HAP-1 (cell line): ENCODE measurements at regions not wholly inside any gene's neighbourhood (a gene's known extent, or its start where the extent isn't known, plus 50 kb on each side); places are given as distances from the start of the nearest gene placed in this dataset.
"Not testable (repeated sequence)": the region's sequence is repeated elsewhere in the genome, so short reads cannot be mapped to it uniquely, and the experiment has no call there.

Source experiments
- DNase-seq, 2 experiments: peaks; one replicate each; pipeline ENCODE4 v3.0.0-alpha.2; 2016 to 2020; ENCODE audit warnings: low spot score in 2 of 2
- H3K27me3 ChIP-seq: fragments of 250-450 bp; sonication (Bioruptor Pico); 2 replicates; pipeline ENCODE4 v1.5.1; 2020; ENCODE audit warnings: low read depth, mild to moderate bottlenecking, moderate library complexity
- H3K36me3 ChIP-seq: fragments of 250-450 bp; sonication (Bioruptor Pico); replicated peaks from 2 replicates; pipeline ENCODE4 v1.5.1; 2020; ENCODE audit warnings: mild to moderate bottlenecking
- H3K4me1 ChIP-seq: fragments of 250-450 bp; sonication (Bioruptor Pico); 2 replicates; pipeline ENCODE4 v1.5.1; 2020; ENCODE audit warnings: mild to moderate bottlenecking
- H3K4me3 ChIP-seq: fragments of 250-450 bp; sonication (Bioruptor Pico); 2 replicates; pipeline ENCODE4 v1.5.1; 2020; ENCODE audit warnings: mild to moderate bottlenecking, moderate library complexity
- H3K9me3 ChIP-seq: fragments of 250-450 bp; sonication (Bioruptor Pico); 2 replicates; pipeline ENCODE4 v1.5.1; 2020; ENCODE audit warnings: mild to moderate bottlenecking, moderate library complexity
- in situ Hi-C: fragments of 300-500 bp; cut with MboI; formaldehyde crosslinking; loops from 3 replicates; pipeline ENCODE4 v1.14.3; 2020; ENCODE audit warnings: low sequenced_read_pairs, inconsistent platforms, mixed read lengths

GRCh38 chr12:112694065-112694464 lies 97.5 kb upstream of the RPH3A start:
- Histone ChIP-seq H3K27me3 (peaks cover 10% of the 10 kb centered on the region), H3K36me3 (no peaks in the 10 kb centered on the region), H3K4me1 (no peaks in the 10 kb centered on the region), H3K4me3 (no peak overlapping the region), H3K9me3 (no peaks in the 10 kb centered on the region)
- no peak for DNase-seq
- in situ Hi-C loops, result no loop called here

DNA sequence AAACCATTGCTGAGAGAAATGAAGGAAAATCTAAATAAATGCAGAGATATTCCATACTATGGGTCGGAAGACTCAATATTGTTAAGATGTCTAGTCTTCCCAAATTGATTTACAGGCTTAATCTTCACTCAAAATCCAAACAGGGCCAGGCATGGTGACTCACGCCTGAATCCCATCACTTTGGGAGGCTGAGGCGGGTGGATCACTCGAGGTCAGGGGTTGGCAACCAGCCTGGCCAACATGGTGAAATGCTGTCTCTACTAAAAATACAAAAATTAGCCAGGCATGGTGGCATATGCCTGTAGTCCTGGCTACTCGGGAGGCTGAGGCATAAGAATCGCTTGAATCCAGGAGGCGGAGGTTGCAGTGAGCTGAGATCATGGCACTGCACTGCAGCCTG lies 94.1 kb upstream of the RPH3A start:
- peaks cover 15% of the 10 kb centered on the region for H3K27me3 ChIP-seq
- in situ Hi-C loops, H3K36me3 ChIP-seq, H3K9me3 ChIP-seq, H3K4me1 ChIP-seq, H3K4me3 ChIP-seq, DNase-seq: not testable (repeated sequence)

- Histone ChIP-seq H3K4me3 (no peak overlapping the region), H3K36me3 (no peaks in the 10 kb centered on the region), H3K4me1 (no peaks in the 10 kb centered on the region), H3K9me3 (no peaks in the 10 kb centered on the region), H3K27me3 (peaks cover 9% of the 10 kb centered on the region)
- in situ Hi-C loops, result no loop called here
- peak in 1 of 2 experiments; percentile 16 for DNase-seq
These were observed 86.4 kb upstream of the RPH3A start for GRCh38 chr12:112705037-112705632.

DNA sequence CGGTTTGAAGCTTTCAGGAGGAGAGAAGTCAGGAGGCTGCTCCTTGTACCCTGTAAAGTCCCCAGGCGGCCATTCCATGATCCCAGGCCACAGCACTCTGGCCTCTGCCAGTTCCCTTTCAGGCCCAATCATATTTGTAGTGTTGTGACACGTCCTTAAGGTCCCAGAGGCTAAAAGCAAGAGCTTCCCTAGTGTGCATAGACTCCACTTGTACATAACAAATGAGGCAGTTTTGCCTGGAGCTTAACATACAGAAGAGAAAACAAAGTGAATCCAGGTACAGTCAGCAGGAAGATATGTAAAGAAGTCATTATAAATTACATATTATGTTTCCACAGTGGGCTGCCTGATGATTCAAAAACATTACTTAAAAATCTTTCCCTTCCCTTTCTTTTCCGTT lies 81.1 kb upstream of the RPH3A start:
- no peaks in the 10 kb centered on the region for H3K36me3 ChIP-seq
- DNase-seq, result no peak
- in situ Hi-C loops, result no loop called here
- peaks cover 4% of the 10 kb centered on the region; the same call in 1 of the 2 replicates for H3K4me1 ChIP-seq
- no peak overlapping the region for H3K4me3 ChIP-seq
- H3K9me3 ChIP-seq, result no peaks in the 10 kb centered on the region
- no peaks in the 10 kb centered on the region; the same call in 1 of the 2 replicates for H3K27me3 ChIP-seq

- Histone ChIP-seq H3K4me1 (peaks cover 4% of the 10 kb centered on the region; the same call in 1 of the 2 replicates), H3K27me3 (no peaks in the 10 kb centered on the region; the same call in 1 of the 2 replicates), H3K4me3 (no peak overlapping the region), H3K36me3 (no peaks in the 10 kb centered on the region), H3K9me3 (no peaks in the 10 kb centered on the region)
- DNase-seq, result peak; percentile 32 to 51
- in situ Hi-C loops, result no loop called here
These were observed 80.5 kb upstream of the RPH3A start for GRCh38 chr12:112711026-112711425.

DNA sequence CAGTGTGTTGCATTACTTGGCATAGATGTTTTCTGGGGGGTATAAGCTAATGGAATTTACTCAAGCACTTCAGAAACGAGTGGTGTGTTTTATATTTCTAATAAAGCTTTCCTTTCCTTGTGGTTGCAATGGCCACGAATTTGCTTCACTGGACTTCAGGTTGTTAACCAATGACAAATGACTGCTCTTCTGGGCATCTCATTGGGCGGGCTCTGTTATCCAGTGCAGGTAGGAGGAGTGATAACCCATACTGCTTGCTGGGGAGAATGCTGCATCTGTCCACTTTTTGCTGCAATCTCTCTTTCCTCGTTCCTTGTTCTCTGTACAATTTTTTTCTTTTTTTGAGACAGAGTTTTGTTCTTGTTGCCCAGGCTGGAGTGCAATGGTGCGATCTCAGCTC lies 80.0 kb upstream of the RPH3A start:
- Histone ChIP-seq H3K4me1 (peaks cover 4% of the 10 kb centered on the region; the same call in 1 of the 2 replicates), H3K9me3 (no peaks in the 10 kb centered on the region), H3K27me3 (no peaks in the 10 kb centered on the region; the same call in 1 of the 2 replicates), H3K4me3 (no peak overlapping the region), H3K36me3 (no peaks in the 10 kb centered on the region)
- DNase-seq, result no peak
- in situ Hi-C loops, result no loop called here

DNA sequence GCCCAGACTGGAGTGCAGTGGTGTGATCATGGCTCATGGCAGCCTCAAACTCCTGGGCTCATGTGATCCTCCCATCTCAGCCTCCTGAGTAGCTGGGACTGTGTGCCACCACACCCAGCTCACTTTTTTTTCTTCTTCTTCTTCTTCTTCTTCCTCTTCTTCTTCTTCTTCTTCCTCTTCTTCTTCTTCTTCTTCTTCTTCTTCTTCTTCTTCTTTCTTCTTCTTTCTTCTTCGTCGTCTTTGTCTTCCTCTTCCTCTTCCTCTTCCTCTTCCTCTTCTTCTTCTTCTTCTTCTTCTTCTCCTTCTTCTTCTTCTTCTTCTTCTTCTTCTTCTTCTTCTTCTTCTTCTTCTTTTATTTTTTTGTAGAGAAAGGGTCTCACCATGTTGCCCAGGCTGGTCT lies 78.8 kb upstream of the RPH3A start:
- H3K36me3 ChIP-seq, DNase-seq, H3K27me3 ChIP-seq, H3K4me3 ChIP-seq, H3K4me1 ChIP-seq, in situ Hi-C loops, H3K9me3 ChIP-seq: not testable (repeated sequence)

DNA sequence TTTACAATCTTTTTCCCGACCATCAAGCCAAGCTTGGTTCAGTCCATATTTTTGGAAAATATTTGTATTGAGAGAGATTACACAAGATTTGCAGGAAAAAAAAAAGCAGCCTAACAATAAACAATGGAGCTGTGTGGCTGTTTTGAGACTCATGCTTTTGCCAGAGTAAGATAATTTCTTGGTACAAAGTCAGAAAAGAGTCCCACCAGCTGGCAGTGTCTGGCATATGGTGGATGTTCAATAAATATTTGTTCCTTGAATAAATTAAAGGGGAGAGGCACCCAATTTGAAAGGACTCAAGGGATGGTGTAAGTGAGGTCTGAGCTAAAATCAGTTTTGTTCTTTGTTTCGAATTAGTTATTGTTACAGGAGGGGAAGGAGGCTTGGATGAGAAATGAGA lies 78.1 kb upstream of the RPH3A start:
- in situ Hi-C loops, result no loop called here

DNA sequence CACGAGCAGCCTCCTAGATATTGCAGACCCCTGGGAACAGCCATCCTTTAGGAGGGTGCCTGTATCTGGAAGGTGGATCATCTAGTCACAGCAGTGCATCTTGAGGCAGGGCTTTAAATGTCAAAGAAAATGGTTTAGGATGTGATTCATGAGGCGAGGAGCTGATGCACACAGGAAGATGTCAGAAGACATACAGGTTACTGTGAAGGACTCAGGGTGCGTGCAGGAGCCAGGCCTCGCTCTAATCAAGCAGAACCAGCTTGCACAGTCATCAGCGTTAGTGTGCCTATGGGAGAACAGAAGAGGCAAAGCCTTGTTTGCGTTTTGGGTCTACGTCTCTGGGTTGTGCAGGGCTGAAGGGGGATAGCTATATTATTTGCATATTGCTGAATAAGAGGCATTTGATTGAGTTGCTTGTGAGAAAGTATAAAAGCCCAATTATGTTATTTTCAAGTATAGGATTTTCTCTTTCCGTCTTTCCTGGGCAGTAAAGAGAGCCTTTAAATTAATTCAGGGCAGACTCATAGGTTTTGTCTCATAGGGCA lies 77.3 kb upstream of the RPH3A start:
- H3K4me1 ChIP-seq, result peaks cover 4% of the 10 kb centered on the region; the same call in 1 of the 2 replicates
- no peaks in the 10 kb centered on the region for H3K9me3 ChIP-seq
- H3K27me3 ChIP-seq, result no peaks in the 10 kb centered on the region; the same call in 1 of the 2 replicates
- no peak overlapping the region for H3K4me3 ChIP-seq
- H3K36me3 ChIP-seq, result no peaks in the 10 kb centered on the region
- in situ Hi-C loops, result no loop called here
- DNase-seq, result no peak

More for the DNA sequence above, 78.1 kb upstream of the RPH3A start:
- no peaks in the 10 kb centered on the region for H3K36me3 ChIP-seq
- DNase-seq, result no peak
- H3K9me3 ChIP-seq, result no peaks in the 10 kb centered on the region
- peaks cover 4% of the 10 kb centered on the region; the same call in 1 of the 2 replicates for H3K4me1 ChIP-seq
- H3K27me3 ChIP-seq, result no peaks in the 10 kb centered on the region; the same call in 1 of the 2 replicates
- H3K4me3 ChIP-seq, result no peak overlapping the region

GRCh38 chr12:112716099-112717093 lies 75.2 kb upstream of the RPH3A start:
- peak; percentile 22 to 36 for DNase-seq
- Histone ChIP-seq H3K36me3 (no peaks in the 10 kb centered on the region), H3K9me3 (no peaks in the 10 kb centered on the region), H3K4me1 (no peaks in the 10 kb centered on the region), H3K4me3 (no peak overlapping the region), H3K27me3 (no peaks in the 10 kb centered on the region)
- in situ Hi-C loops, result no loop called here

DNA sequence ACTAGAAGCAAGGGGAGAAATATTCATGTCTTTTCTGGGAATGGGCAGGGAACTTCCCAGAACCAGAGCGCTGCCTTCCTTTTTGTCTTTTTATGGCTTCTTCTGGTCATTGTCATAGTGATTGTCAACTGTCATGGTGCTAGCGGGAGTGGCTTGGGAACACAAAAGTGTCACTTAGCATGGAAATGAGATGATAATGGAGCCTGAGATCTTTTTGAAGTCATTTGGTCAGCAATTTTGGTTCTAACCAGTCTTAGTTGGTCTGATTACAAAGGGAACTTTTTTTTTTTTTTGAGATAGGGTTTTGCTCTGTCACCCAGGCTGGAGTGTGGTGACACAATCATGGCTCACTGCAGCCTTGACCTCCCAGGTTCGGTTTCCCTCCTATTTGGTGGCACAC lies 62.7 kb upstream of the RPH3A start:
- no peaks in the 10 kb centered on the region for H3K9me3 ChIP-seq
- no peak for DNase-seq
- H3K4me3 ChIP-seq, result no peak overlapping the region
- no peaks in the 10 kb centered on the region for H3K36me3 ChIP-seq
- peaks cover 3% of the 10 kb centered on the region; the same call in 1 of the 2 replicates for H3K27me3 ChIP-seq
- no peaks in the 10 kb centered on the region for H3K4me1 ChIP-seq
- in situ Hi-C loops, result no loop called here

DNA sequence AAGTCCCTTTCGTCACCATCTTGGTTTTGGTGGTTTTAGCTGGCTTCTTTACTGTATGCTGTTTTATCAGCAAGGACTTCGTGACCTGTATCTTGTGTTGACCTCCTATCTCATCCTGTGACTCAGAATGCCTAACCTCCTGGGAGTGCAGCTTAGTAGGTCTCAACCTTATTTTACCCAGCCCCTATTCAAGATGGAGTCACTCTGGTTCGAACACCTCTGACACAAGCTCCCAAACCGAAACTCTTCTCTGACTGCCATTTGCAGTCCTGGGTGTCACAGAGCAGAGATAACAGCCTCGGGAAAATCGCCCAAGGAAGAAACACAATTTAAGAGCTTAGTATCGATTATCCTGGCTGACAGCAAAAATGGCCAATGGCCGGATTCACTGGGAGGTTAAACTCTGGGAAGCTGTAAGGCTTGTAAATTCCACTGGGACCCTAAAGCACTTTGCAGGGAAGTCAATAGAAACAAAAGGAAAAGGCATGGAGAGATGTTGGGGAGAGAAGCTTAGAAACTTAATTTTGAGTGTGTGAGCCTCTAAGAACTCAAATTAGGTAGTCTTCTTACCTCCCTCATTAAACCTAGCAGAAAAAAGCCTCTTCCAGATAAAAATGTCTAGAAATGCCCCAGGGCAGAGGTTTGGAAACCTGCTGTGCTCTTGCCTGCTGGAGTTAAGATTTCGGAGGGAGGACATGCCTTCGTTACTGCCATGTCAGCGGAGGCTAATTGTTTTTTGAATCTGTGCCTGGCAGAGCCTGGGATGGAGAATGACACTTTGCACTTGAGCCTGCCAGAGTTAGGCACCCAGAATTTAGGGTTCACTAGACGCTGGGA lies 56.5 kb upstream of the RPH3A start:
- H3K4me1 ChIP-seq, result no peaks in the 10 kb centered on the region
- no peak for DNase-seq
- no peaks in the 10 kb centered on the region for H3K9me3 ChIP-seq
- in situ Hi-C loops, result no loop called here
- H3K36me3 ChIP-seq, result no peaks in the 10 kb centered on the region
- peaks cover 5% of the 10 kb centered on the region; the same call in 1 of the 2 replicates for H3K27me3 ChIP-seq
- H3K4me3 ChIP-seq, result no peak overlapping the region

- no peaks in the 10 kb centered on the region for H3K36me3 ChIP-seq
- H3K4me1 ChIP-seq, result no peaks in the 10 kb centered on the region
- in situ Hi-C loops, result no loop called here
- H3K9me3 ChIP-seq, result no peaks in the 10 kb centered on the region
- H3K27me3 ChIP-seq, result peaks cover 5% of the 10 kb centered on the region; the same call in 1 of the 2 replicates
- DNase-seq, result no peak
- H3K4me3 ChIP-seq, result no peak overlapping the region
These were observed 53.0 kb upstream of the RPH3A start for GRCh38 chr12:112738531-112738930.
